ENCODE measurements at regions not wholly inside any gene's neighbourhood (a gene's known extent, or its start where the extent isn't known, plus 50 kb on each side); places are given as distances from the start of the nearest gene placed in this dataset.

GRCh38 chr18:2035056-2035455, 536.2 kb downstream of the METTL4 start:
- no peak for TF ChIP-seq CTCF (conservative IDR thresholded peaks at IDR 0.05; ENCODE audit: low read depth, low read length)
- no peak for DNase-seq (ENCODE audit: low read depth)
- no peak overlapping the region for H3K4me3 ChIP-seq (ENCODE audit: low read length)

- DNase-seq (ENCODE audit: low read depth), result peak; percentile 59
- no peak overlapping the region for H3K4me3 ChIP-seq (ENCODE audit: low read length)
- no peak for TF ChIP-seq CTCF (conservative IDR thresholded peaks at IDR 0.05; ENCODE audit: low read depth, low read length)
These were observed 535.2 kb downstream of the METTL4 start for GRCh38 chr18:2036086-2036485.

GRCh38 chr18:2040279-2040678, 531.0 kb downstream of the METTL4 start:
- DNase-seq (ENCODE audit: low read depth), result no peak
- TF ChIP-seq CTCF (conservative IDR thresholded peaks at IDR 0.05; ENCODE audit: low read depth, low read length), result no peak
- no peak overlapping the region for H3K4me3 ChIP-seq (ENCODE audit: low read length)

GRCh38 chr18:2049986-2050385, 521.3 kb downstream of the METTL4 start:
- no peak for TF ChIP-seq CTCF (conservative IDR thresholded peaks at IDR 0.05; ENCODE audit: low read depth, low read length)
- no peak overlapping the region for H3K4me3 ChIP-seq (ENCODE audit: low read length)

GRCh38 chr18:2050702-2051201, 520.6 kb downstream of the METTL4 start:
- no peak for DNase-seq (ENCODE audit: low read depth)
- no peak for TF ChIP-seq CTCF (conservative IDR thresholded peaks at IDR 0.05; ENCODE audit: low read depth, low read length)
- H3K4me3 ChIP-seq (ENCODE audit: low read length), result no peak overlapping the region

More at GRCh38 chr18:2049986-2050385, 521.3 kb downstream of the METTL4 start:
- no peak for DNase-seq (ENCODE audit: low read depth)

GRCh38 chr18:2053490-2054089, 517.7 kb downstream of the METTL4 start:
- H3K4me3 ChIP-seq (ENCODE audit: low read length), result no peak overlapping the region
- no peak for DNase-seq (ENCODE audit: low read depth)
- TF ChIP-seq CTCF (conservative IDR thresholded peaks at IDR 0.05; ENCODE audit: low read depth, low read length), result no peak

- no peak for DNase-seq (ENCODE audit: low read depth)
- no peak overlapping the region for H3K4me3 ChIP-seq (ENCODE audit: low read length)
- TF ChIP-seq CTCF (conservative IDR thresholded peaks at IDR 0.05; ENCODE audit: low read depth, low read length), result no peak
These were observed 512.0 kb downstream of the METTL4 start for GRCh38 chr18:2059336-2059735.

All from retinal pigment epithelial cell (primary cell).